ENCODE measurements at regions not wholly inside any gene's neighbourhood (a gene's known extent, or its start where the extent isn't known, plus 50 kb on each side); places are given as distances from the start of the nearest gene placed in this dataset.

DNA sequence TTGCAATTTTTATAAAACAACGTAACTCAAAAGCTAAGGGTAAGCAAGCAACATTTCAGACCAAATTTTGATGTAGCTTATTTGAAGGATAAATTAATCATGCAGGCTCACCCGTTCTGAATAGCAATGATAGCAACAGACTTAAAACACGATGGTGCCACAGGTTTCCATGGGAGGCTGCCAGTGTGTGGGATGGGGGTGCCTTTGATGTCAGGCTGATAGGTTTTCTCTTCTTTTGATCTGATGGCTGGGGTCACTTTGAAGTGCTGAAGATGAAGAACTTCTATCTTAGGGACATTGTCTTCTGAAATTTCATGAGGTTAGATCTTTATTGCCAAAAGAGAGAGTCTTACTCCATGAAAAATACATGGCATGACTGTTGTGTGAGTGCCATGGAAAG, 206.8 kb downstream of the LPIN1 start:
- WGBS, 2 donors = 85 to 86% methylated on average over 3 of the region's 3 CpGs
- no peak for DNase-seq
- Histone ChIP-seq H3K27me3 (ENCODE audit: control insufficient read depth in 3 of 3, insufficient read depth in 3 of 3, low read length in 2 of 3) (peaks cover 0 to 2% (median 0%) of the 10 kb centered on the region in 3 donors), H3K9me3 (ENCODE audit: control insufficient read depth in 4 of 4, insufficient read depth in 3 of 4, low read length in 3 of 4) (no peaks in the 10 kb centered on the region), H3K4me1 (ENCODE audit: control insufficient read depth in 5 of 5, insufficient read depth in 5 of 5, low read length in 5 of 5) (peaks cover 0 to 14% (median 0%) of the 10 kb centered on the region in 5 donors), H3K36me3 (ENCODE audit: control insufficient read depth in 4 of 4, insufficient read depth in 4 of 4, low read length in 4 of 4) (no peaks in the 10 kb centered on the region), H3K4me3 (no peak overlapping the region), H3K27ac (ENCODE audit: low read depth in 1 of 2, low read length in 1 of 2) (no peak overlapping the region), H3K9ac (ENCODE audit: insufficient read depth in 1 of 2, low read length in 2 of 2) (no peak overlapping the region)
- no peak for ATAC-seq (ENCODE audit: insufficient read depth, low FRiP score)
- TF ChIP-seq, protein P1, sequence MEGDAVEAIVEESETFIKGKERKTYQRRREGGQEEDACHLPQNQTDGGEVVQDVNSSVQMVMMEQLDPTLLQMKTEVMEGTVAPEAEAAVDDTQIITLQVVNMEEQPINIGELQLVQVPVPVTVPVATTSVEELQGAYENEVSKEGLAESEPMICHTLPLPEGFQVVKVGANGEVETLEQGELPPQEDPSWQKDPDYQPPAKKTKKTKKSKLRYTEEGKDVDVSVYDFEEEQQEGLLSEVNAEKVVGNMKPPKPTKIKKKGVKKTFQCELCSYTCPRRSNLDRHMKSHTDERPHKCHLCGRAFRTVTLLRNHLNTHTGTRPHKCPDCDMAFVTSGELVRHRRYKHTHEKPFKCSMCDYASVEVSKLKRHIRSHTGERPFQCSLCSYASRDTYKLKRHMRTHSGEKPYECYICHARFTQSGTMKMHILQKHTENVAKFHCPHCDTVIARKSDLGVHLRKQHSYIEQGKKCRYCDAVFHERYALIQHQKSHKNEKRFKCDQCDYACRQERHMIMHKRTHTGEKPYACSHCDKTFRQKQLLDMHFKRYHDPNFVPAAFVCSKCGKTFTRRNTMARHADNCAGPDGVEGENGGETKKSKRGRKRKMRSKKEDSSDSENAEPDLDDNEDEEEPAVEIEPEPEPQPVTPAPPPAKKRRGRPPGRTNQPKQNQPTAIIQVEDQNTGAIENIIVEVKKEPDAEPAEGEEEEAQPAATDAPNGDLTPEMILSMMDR (IDR thresholded peaks at IDR 0.05; ENCODE audit: control extremely low read depth, extremely low read depth) = no peak

DNA sequence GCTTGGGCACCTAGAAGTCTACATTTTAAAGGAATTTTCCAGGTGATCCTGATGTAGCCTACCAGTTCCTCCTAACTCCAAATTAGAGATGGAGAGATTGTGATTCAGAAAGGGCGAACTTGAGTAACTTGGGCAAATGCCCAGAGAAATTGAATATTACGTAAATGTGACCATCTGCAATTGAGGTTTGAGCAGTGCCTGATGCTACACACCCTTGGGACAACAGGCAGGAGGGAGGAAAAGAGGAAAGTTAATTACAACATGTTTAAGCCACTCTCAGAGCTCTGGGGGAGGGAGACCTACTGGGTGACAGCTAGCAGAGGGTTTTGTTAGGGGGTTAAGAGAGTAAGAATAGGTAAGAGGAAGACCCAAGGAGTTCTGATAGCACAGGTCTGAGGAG, 208.9 kb downstream of the LPIN1 start:
- Histone ChIP-seq H3K27ac (ENCODE audit: low read depth in 1 of 2, low read length in 1 of 2) (no peak overlapping the region), H3K4me1 (ENCODE audit: control insufficient read depth in 5 of 5, insufficient read depth in 5 of 5, low read length in 5 of 5) (peaks cover 0 to 14% (median 0%) of the 10 kb centered on the region in 5 donors), H3K9me3 (ENCODE audit: control insufficient read depth in 4 of 4, insufficient read depth in 3 of 4, low read length in 3 of 4) (peaks cover 0 to 2% (median 0%) of the 10 kb centered on the region in 4 donors), H3K27me3 (ENCODE audit: control insufficient read depth in 3 of 3, insufficient read depth in 3 of 3, low read length in 2 of 3) (peaks cover 0 to 2% (median 0%) of the 10 kb centered on the region in 3 donors), H3K4me3 (no peak overlapping the region), H3K36me3 (ENCODE audit: control insufficient read depth in 4 of 4, insufficient read depth in 4 of 4, low read length in 4 of 4) (no peaks in the 10 kb centered on the region), H3K9ac (ENCODE audit: insufficient read depth in 1 of 2, low read length in 2 of 2) (no peak overlapping the region)
- peak; percentile 43 for ATAC-seq (ENCODE audit: insufficient read depth, low FRiP score)
- WGBS, 2 donors = 32 to 67% methylated on average over 2 of the region's 2 CpGs
- TF ChIP-seq, protein P1 (IDR thresholded peaks at IDR 0.05; ENCODE audit: control extremely low read depth, extremely low read depth) = no peak
- no peak for DNase-seq

DNA sequence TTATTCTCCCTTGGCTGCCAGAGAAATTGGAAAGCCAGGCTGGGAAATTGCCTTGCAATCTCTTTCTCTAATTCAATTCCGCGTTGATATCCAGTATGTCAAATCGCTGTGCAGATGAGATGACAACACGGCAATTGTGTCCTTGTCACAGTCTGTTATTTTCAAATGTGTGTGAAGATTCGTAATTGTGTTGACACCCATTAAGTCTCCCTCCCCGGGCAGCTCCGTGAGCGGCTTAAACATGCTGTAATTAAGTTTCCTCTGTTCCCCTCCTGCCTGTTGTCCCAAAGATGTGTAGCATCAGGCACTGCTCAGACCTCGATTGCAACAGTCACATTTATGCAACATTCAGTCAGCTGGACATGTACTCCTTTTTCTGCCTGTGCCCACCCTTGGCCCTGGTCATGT, 209.5 kb downstream of the LPIN1 start:
- Histone ChIP-seq H3K9ac (ENCODE audit: insufficient read depth in 1 of 2, low read length in 2 of 2) (no peak overlapping the region), H3K27ac (ENCODE audit: low read depth in 1 of 2, low read length in 1 of 2) (no peak overlapping the region), H3K27me3 (ENCODE audit: control insufficient read depth in 3 of 3, insufficient read depth in 3 of 3, low read length in 2 of 3) (peaks cover 0 to 2% (median 0%) of the 10 kb centered on the region in 3 donors), H3K36me3 (ENCODE audit: control insufficient read depth in 4 of 4, insufficient read depth in 4 of 4, low read length in 4 of 4) (no peaks in the 10 kb centered on the region), H3K4me3 (no peak overlapping the region), H3K4me1 (ENCODE audit: control insufficient read depth in 5 of 5, insufficient read depth in 5 of 5, low read length in 5 of 5) (peaks cover 0 to 14% (median 0%) of the 10 kb centered on the region in 5 donors), H3K9me3 (ENCODE audit: control insufficient read depth in 4 of 4, insufficient read depth in 3 of 4, low read length in 3 of 4) (peaks cover 0 to 2% (median 0%) of the 10 kb centered on the region in 4 donors)
- TF ChIP-seq, protein P1 (IDR thresholded peaks at IDR 0.05; ENCODE audit: control extremely low read depth, extremely low read depth) = no peak
- 55 to 63% methylated on average over 9 of the region's 9 CpGs for WGBS, 2 donors
- ATAC-seq (ENCODE audit: insufficient read depth, low FRiP score) (no peak), DNase-seq (peak; percentile 54 to 85 (median 73))

Data from lung (tissue), 11 donors.